Stimulated activated effector memory CD8-positive, alpha-beta T cell treated with anti-CD3 and anti-CD28 coated beads, Interleukin-12 subunit alpha, Interleukin-12 subunit beta, amount 100 ng/mL, for 72 hours (primary cell): ENCODE measurements at regions not wholly inside any gene's neighbourhood (a gene's known extent, or its start where the extent isn't known, plus 50 kb on each side); places are given as distances from the start of the nearest gene placed in this dataset.

Experiments
- ATAC-seq: fragments of 150-1000 bp; cut with Tn5 transposase; 2 replicates; pipeline ENCODE4 v1.10.0; 2021
- DNase-seq, 2 donors: peaks; one replicate each; pipeline ENCODE4 v3.0.0; 2021 to 2022; ENCODE audit warnings: low spot score in 2 of 2
- H3K27ac Mint-ChIP-seq: one replicate; pipeline ENCODE4 v1.8.0; 2022; ENCODE audit warnings: mild to moderate bottlenecking, mixed read lengths
- H3K36me3 Mint-ChIP-seq: one replicate; pipeline ENCODE4 v1.8.0; 2022; ENCODE audit warnings: mild to moderate bottlenecking, mixed read lengths
- H3K4me1 Mint-ChIP-seq: one replicate; pipeline ENCODE4 v1.8.0; 2022; ENCODE audit warnings: mixed read lengths
- H3K4me3 Mint-ChIP-seq: one replicate; pipeline ENCODE4 v1.8.0; 2022; ENCODE audit warnings: mild to moderate bottlenecking, mixed read lengths
- H3K9me3 Mint-ChIP-seq: one replicate; pipeline ENCODE4 v1.8.0; 2022; ENCODE audit warnings: mixed read lengths

DNA sequence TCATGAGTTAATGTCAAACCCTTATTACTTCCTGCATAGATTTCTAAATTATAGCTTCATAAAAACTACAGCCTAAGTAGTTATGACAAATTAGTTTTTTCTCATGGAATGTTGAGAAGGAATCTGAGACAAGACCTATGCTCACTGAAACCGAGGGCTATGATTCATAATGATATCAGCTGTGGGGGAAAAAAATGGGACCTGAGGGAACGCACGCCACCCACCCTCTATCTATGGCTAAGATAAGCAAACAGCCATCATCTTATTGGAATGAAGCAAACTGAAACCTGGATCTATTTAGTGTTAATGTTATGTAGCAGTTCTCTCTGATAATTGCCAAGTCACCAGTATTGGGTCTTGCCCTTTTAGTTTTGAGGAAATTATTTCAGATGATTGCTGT is 906.9 kb upstream of the RAG2 start:
- no peaks in the 10 kb centered on the region for H3K4me1 Mint-ChIP-seq
- no peak overlapping the region for H3K4me3 Mint-ChIP-seq
- ATAC-seq, result no peak
- H3K9me3 Mint-ChIP-seq, result peaks cover 15% of the 10 kb centered on the region
- no peaks in the 10 kb centered on the region for H3K36me3 Mint-ChIP-seq
- no peak for DNase-seq
- no peak overlapping the region for H3K27ac Mint-ChIP-seq

DNA sequence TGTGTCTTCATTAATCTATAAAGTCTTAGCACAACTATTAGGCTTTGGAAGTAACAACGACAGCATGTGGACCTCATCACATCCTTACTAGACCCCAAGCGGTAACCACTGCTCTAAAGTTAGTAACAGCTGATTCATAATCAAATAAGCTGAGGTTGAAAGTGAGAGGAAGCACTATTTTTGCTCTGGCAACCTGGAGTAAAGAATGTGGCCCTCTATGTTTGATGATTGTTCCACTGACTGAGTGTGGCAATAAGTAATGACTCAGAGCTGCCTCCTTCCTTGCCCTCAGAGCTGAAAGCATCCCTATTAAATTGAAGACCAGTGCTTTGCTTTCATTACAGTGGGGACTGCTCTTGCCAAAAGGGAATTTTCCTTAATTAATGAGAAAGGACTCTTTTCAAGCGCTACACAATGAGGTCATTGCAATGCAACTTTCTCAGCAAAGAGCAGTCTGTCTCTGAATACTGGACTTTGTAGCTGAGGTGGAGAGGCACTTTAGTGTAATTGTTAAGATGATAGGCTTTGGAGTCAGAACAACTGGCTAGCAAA is 906.1 kb upstream of the RAG2 start:
- H3K4me1 Mint-ChIP-seq, result no peaks in the 10 kb centered on the region
- no peak overlapping the region for H3K4me3 Mint-ChIP-seq
- no peak overlapping the region for H3K27ac Mint-ChIP-seq
- DNase-seq, result no peak
- H3K36me3 Mint-ChIP-seq, result no peaks in the 10 kb centered on the region
- ATAC-seq, result peak; percentile 52
- H3K9me3 Mint-ChIP-seq, result peaks cover 15% of the 10 kb centered on the region

- no peak overlapping the region for H3K4me3 Mint-ChIP-seq
- H3K27ac Mint-ChIP-seq, result no peak overlapping the region
- H3K36me3 Mint-ChIP-seq, result no peaks in the 10 kb centered on the region
- H3K9me3 Mint-ChIP-seq, result peaks cover 12% of the 10 kb centered on the region
- H3K4me1 Mint-ChIP-seq, result no peaks in the 10 kb centered on the region
- DNase-seq (no peak), ATAC-seq (no peak)
These were observed 905.5 kb upstream of the RAG2 start for GRCh38 chr11:37503411-37504059.

DNA sequence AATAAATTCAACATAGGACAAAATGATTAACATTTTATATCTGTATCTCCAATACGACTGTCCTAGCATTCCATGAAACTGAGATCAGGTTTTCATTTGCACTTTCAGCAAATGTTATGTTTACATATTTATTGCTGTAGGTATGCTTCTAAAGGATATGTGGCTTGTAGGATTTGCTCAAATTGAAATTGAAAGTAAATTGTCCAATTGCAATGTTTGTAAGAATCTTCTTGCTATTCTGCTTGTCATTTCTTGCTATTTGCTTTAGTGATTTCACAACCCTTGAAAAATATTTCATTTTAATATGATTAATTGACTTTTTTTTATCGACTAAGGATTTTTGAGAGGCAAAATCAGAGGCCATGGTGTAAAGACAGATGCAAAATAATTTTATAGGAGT is 904.2 kb upstream of the RAG2 start:
- H3K9me3 Mint-ChIP-seq, result peaks cover 12% of the 10 kb centered on the region
- DNase-seq (no peak), ATAC-seq (no peak)
- H3K4me3 Mint-ChIP-seq, result no peak overlapping the region
- H3K36me3 Mint-ChIP-seq, result no peaks in the 10 kb centered on the region
- no peaks in the 10 kb centered on the region for H3K4me1 Mint-ChIP-seq
- H3K27ac Mint-ChIP-seq, result no peak overlapping the region

GRCh38 chr11:37500425-37500824 is 902.4 kb upstream of the RAG2 start:
- H3K9me3 Mint-ChIP-seq, result peaks cover 11% of the 10 kb centered on the region
- H3K27ac Mint-ChIP-seq, result no peak overlapping the region
- ATAC-seq (no peak), DNase-seq (no peak)
- no peaks in the 10 kb centered on the region for H3K4me1 Mint-ChIP-seq
- H3K36me3 Mint-ChIP-seq, result no peaks in the 10 kb centered on the region
- H3K4me3 Mint-ChIP-seq, result no peak overlapping the region

DNA sequence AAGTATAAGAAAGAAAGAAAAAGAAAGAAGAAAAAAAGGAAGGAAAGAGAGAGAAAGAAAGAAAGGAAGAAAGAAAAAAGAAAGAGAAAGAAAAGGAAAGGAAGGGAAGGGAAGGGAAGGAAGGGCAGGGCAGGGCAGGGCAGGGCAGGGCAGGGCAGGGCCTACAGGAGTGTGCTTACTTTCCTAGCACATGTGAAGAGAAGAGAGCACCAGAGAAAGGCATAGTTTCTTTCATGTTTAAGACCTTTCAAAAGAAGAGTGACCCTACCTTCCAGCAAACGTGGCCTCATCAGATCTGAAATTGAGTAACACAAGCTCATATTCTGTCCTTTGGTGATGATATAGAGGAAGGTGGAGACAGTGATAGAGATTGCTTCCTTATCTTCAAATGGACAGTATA is 899.3 kb upstream of the RAG2 start:
- H3K9me3 Mint-ChIP-seq, result peaks cover 8% of the 10 kb centered on the region
- ATAC-seq (no peak), DNase-seq (no peak)
- H3K27ac Mint-ChIP-seq, result no peak overlapping the region
- no peaks in the 10 kb centered on the region for H3K36me3 Mint-ChIP-seq
- H3K4me1 Mint-ChIP-seq, result no peaks in the 10 kb centered on the region
- no peak overlapping the region for H3K4me3 Mint-ChIP-seq

- no peak for DNase-seq
- Mint-ChIP-seq H3K9me3 (peaks cover 11% of the 10 kb centered on the region), H3K36me3 (no peaks in the 10 kb centered on the region), H3K4me1 (no peaks in the 10 kb centered on the region), H3K4me3 (no peak overlapping the region), H3K27ac (no peak overlapping the region)
- ATAC-seq, result no peak
These were observed 898.2 kb upstream of the RAG2 start for GRCh38 chr11:37496201-37496600.

GRCh38 chr11:37484298-37484697 is 886.3 kb upstream of the RAG2 start:
- ATAC-seq, result no peak
- peaks cover 13% of the 10 kb centered on the region for H3K9me3 Mint-ChIP-seq
- no peaks in the 10 kb centered on the region for H3K4me1 Mint-ChIP-seq
- no peaks in the 10 kb centered on the region for H3K36me3 Mint-ChIP-seq
- no peak overlapping the region for H3K4me3 Mint-ChIP-seq
- no peak overlapping the region for H3K27ac Mint-ChIP-seq
- DNase-seq, result no peak

DNA sequence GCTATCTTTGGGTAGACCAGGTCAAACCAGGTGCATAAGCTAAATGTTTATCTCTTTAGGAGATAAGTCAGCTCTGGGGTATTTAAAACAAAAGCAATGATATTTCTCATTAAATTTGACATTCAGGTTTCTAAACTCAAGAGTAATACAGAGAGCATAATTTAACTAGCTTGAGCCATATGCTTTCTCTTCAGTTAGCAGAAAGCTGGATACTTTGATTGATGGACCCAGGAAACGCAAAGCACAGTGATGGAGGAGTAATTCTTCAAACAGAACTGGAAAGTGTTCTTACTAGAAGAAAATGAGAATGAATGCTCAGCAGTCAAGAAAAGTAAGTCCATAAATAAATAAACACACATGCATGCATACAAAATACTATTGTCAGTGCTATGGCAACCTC is 885.7 kb upstream of the RAG2 start:
- ATAC-seq, result no peak
- Mint-ChIP-seq H3K9me3 (peaks cover 12% of the 10 kb centered on the region), H3K27ac (no peak overlapping the region), H3K4me1 (no peaks in the 10 kb centered on the region), H3K4me3 (no peak overlapping the region), H3K36me3 (no peaks in the 10 kb centered on the region)
- DNase-seq, result no peak

DNA sequence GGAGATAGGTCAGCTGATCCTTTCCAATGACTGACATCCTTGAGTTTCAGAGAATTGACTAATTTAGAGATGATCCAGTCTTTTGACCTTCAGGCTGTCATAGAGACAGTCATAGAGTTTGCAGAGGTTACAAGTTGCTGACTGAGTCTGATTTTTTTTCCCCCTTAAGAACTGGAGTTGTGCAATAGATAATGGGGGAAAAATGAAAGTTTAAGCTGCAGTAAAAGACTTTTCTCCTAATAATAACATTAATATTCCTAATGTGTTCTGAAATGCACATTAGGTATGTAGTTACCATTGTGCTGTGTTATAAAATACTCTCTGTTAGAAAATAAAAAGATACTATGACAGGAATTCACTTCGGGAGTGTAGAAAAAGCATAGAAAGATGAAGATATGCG is 876.9 kb upstream of the RAG2 start:
- peaks cover 14% of the 10 kb centered on the region for H3K9me3 Mint-ChIP-seq
- no peak overlapping the region for H3K4me3 Mint-ChIP-seq
- no peaks in the 10 kb centered on the region for H3K36me3 Mint-ChIP-seq
- no peak for ATAC-seq
- no peaks in the 10 kb centered on the region for H3K4me1 Mint-ChIP-seq
- no peak for DNase-seq
- no peak overlapping the region for H3K27ac Mint-ChIP-seq

GRCh38 chr11:37468344-37468743 is 870.3 kb upstream of the RAG2 start:
- DNase-seq, result no peak
- Mint-ChIP-seq H3K9me3 (peaks cover 17% of the 10 kb centered on the region), H3K36me3 (no peaks in the 10 kb centered on the region), H3K27ac (no peak overlapping the region), H3K4me3 (no peak overlapping the region), H3K4me1 (no peaks in the 10 kb centered on the region)
- no peak for ATAC-seq

DNA sequence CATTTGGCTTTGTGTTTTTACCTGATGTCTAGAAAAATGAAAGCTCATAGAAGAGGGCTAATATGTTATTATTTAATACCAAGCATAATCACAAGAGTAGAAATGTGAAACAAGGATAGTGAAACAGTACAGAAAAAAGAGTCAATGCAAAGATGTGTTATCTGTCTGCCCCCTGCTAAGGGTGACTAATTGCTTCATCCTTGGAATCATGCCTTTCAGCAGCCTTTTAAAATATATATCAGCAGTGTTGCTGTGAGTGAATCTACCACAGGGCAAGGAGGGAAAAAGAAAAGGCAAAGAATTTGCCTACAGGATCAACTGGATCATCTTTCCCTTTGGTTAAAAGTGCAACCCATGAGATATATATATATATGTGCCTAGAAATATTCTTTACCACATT is 867.2 kb upstream of the RAG2 start:
- DNase-seq, result no peak
- H3K36me3 Mint-ChIP-seq, result no peaks in the 10 kb centered on the region
- H3K27ac Mint-ChIP-seq, result no peak overlapping the region
- ATAC-seq, result no peak
- no peaks in the 10 kb centered on the region for H3K4me1 Mint-ChIP-seq
- no peak overlapping the region for H3K4me3 Mint-ChIP-seq
- peaks cover 16% of the 10 kb centered on the region for H3K9me3 Mint-ChIP-seq

GRCh38 chr11:37459456-37459855 is 861.4 kb upstream of the RAG2 start:
- no peak overlapping the region for H3K27ac Mint-ChIP-seq
- H3K36me3 Mint-ChIP-seq, result no peaks in the 10 kb centered on the region
- H3K4me1 Mint-ChIP-seq, result no peaks in the 10 kb centered on the region
- H3K4me3 Mint-ChIP-seq, result no peak overlapping the region
- DNase-seq, result no peak
- no peak for ATAC-seq
- H3K9me3 Mint-ChIP-seq, result peaks cover 14% of the 10 kb centered on the region

DNA sequence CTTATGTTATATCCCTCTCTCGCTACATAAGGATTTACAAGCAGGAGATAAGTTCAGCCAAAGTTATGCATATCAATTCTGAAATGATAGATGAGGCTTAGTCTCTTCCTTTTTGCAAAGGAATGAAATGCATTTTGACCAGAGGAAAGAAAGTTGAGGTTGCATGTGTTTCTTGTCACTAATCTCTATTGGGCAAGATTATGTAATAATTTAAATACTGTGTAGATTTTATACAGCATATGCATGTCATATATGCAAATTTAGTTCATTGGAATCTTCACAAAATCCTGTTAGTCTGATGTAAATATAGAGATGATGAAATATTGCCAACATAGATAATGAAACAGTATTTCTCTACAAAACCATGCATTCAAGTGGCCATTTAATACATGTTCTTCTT is 858.7 kb upstream of the RAG2 start:
- no peak overlapping the region for H3K4me3 Mint-ChIP-seq
- no peaks in the 10 kb centered on the region for H3K4me1 Mint-ChIP-seq
- peaks cover 16% of the 10 kb centered on the region for H3K9me3 Mint-ChIP-seq
- no peak for ATAC-seq
- DNase-seq, result no peak
- no peak overlapping the region for H3K27ac Mint-ChIP-seq
- no peaks in the 10 kb centered on the region for H3K36me3 Mint-ChIP-seq

DNA sequence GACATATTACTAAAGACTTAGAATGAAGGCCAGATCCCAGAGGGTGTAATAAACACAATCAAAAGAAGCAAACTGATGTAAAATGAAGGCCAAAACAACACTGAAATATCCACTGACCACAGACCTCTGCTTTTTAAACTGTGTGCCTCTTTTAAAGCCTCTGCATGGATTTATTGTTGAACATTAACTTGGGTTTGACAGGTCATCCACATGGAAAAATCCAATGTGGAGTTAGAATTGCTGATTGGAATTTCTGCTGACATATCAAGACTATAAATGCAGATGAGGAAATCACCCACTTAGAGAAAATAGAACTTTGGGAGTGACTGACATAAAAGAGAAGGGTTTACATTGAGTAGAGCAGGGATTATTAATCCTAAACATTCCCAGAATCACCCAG is 853.9 kb upstream of the RAG2 start:
- Mint-ChIP-seq H3K36me3 (no peaks in the 10 kb centered on the region), H3K4me1 (no peaks in the 10 kb centered on the region), H3K27ac (no peak overlapping the region), H3K4me3 (no peak overlapping the region), H3K9me3 (peaks cover 14% of the 10 kb centered on the region)
- no peak for ATAC-seq
- DNase-seq, result no peak

GRCh38 chr11:37450613-37451012 is 852.6 kb upstream of the RAG2 start:
- Mint-ChIP-seq H3K27ac (no peak overlapping the region), H3K36me3 (no peaks in the 10 kb centered on the region), H3K4me3 (no peak overlapping the region), H3K9me3 (peaks cover 14% of the 10 kb centered on the region), H3K4me1 (no peaks in the 10 kb centered on the region)
- ATAC-seq (no peak), DNase-seq (no peak)

DNA sequence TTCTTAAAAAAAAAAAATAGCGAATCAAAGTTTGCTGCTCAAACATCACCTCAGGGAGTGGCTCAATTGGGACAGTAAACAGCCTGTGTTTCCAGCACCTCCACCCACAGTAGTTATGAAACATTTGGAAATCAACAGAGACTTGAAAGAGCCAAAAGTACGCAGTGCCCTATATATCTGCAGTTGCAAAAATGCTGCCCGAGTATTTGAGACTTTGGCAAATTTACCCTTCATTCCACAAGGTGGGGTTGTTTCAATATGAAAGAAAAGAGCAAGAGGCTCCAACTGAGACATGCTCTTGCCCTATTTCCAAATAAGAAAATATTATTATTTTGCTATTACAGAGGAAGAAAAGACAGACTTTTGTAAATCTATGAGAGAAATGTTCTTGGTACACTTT is 851.1 kb upstream of the RAG2 start:
- ATAC-seq (no peak), DNase-seq (no peak)
- Mint-ChIP-seq H3K4me1 (no peaks in the 10 kb centered on the region), H3K9me3 (peaks cover 14% of the 10 kb centered on the region), H3K36me3 (no peaks in the 10 kb centered on the region), H3K4me3 (no peak overlapping the region), H3K27ac (no peak overlapping the region)
